ENCODE measurements at regions not wholly inside any gene's neighbourhood (a gene's known extent, or its start where the extent isn't known, plus 50 kb on each side); places are given as distances from the start of the nearest gene placed in this dataset.

- CTCF ChIA-PET, result no interaction called here
- TF ChIP-seq CBX3 (IDR thresholded peaks at IDR 0.05; ENCODE audit: low read depth) (no peak), ZFX (IDR thresholded peaks at IDR 0.05) (no peak), EZH2 (IDR thresholded peaks at IDR 0.05) (no peak), ZBTB33 (IDR thresholded peaks at IDR 0.05; ENCODE audit: extremely low read depth, insufficient replicate concordance, low read length) (no peak), REST (IDR thresholded peaks at IDR 0.05; ENCODE audit: low read depth) (no peak)
Observed at GRCh38 chr20:11315525-11315924, 602.2 kb upstream of the BTBD3 start.

More at GRCh38 chr20:11315525-11315924, 602.2 kb upstream of the BTBD3 start:
- Histone ChIP-seq H3K4me1 (ENCODE audit: control insufficient read depth in 1 of 2, insufficient read depth in 2 of 2, low read length in 2 of 2) (no peaks in the 10 kb centered on the region), H3K36me3 (ENCODE audit: control insufficient read depth in 1 of 2, insufficient read depth in 2 of 2, low read length in 2 of 2) (no peaks in the 10 kb centered on the region), H3K4me3 (replicated peaks in 1 of 2; ENCODE audit: low read depth in 1 of 2, low read length in 2 of 2) (no peak overlapping the region), H3K79me2 (ENCODE audit: insufficient read depth, low read length) (no peaks in the 10 kb centered on the region), H2AFZ (ENCODE audit: low read depth, low read length, poor library complexity, severe bottlenecking) (no peak overlapping the region), H3K27ac (ENCODE audit: low read depth, low read length) (no peak overlapping the region), H3K9ac (ENCODE audit: low read length) (no peak overlapping the region), H4K20me1 (ENCODE audit: insufficient read depth) (no peaks in the 10 kb centered on the region), H3K9me3 (ENCODE audit: control insufficient read depth in 1 of 2, insufficient read depth in 1 of 2, low read depth in 1 of 2, low read length in 2 of 2) (0 out of 4 replicates have a peak, but pooled peaks cover 0 to 7% of the 10 kb centered on the region in 2 experiments), H3K27me3 (ENCODE audit: insufficient read depth, low read length) (no peaks in the 10 kb centered on the region), H3K4me2 (ENCODE audit: low read length) (no peak overlapping the region), H3K9me2 (ENCODE audit: insufficient read depth) (no peaks in the 10 kb centered on the region)
- ChIA-PET RAD21 (ENCODE audit: low non-redundant PET in 1 of 2, low total read pairs in 2 of 2, uncharacterized antibody in 2 of 2, unreplicated experiment in 2 of 2) (no interaction called here), POLR2A (no interaction called here)
- no peak for DNase-seq (ENCODE audit: low read depth, low spot score)
- no TSS peak for BruUV-seq (replicated peaks)
- no peak for ATAC-seq
- intact Hi-C loops (cut with micrococcal nuclease), result no loop called here
